ENCODE measurements at regions not wholly inside any gene's neighbourhood (a gene's known extent, or its start where the extent isn't known, plus 50 kb on each side); places are given as distances from the start of the nearest gene placed in this dataset.
"Not testable (repeated sequence)": the region's sequence is repeated elsewhere in the genome, so short reads cannot be mapped to it uniquely, and the experiment has no call there.

GRCh38 chr14:38410442-38410841, 154.5 kb upstream of the CLEC14A start:
- no peak for DNase-seq (ENCODE audit: low read depth, low spot score)

DNA sequence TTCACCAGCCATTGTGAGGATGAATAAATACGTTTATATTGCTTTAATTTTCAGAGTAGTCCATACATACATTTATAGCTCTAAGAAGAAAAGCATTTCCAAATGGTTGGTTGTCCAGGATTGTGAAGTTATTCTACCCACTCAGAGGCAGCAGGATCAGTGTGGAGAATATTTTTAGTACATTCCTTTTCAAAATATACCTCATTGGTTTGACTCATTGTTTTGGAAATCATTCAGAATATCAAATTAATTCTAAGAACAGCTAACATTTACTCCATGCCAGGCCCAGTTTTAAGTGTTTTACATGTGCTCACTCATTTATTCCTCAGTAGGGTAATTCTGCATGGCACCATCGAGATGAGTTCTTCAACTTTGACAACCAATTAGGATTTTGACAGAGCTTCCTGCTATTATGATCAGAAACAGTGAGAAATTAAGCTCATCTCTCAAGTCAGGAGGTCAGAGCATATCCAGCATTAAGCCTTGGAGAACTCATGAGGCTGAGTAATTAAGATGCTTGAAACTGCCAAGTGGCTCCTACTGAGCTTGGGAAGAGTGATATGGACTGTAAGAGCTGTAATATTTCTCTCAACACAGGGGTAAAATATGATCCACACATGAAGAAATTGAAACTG, 153.3 kb upstream of the CLEC14A start:
- DNase-seq (ENCODE audit: low read depth, low spot score): no peak

GRCh38 chr14:38405851-38406635, 150.2 kb upstream of the CLEC14A start:
- DNase-seq (ENCODE audit: low read depth, low spot score): peak; percentile 15

DNA sequence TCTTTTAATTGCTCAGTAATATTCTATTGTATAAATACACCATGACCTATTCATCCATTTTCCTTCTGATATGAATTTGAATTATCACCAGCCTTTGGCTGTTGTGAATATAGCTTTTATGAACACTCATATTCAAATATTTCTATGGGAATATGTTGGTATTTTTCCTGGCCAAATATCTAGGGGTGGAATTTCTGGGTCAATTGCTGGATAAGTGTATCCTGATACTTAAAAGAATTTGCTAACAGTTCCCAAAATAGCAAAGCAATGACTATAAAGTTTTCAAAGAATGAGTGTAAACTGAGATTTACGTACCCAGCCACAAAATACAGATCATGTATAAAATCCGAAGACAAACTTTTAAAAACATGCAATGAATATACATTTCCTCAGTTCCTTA, 148.7 kb upstream of the CLEC14A start:
- no peak for DNase-seq (ENCODE audit: low read depth, low spot score)

DNA sequence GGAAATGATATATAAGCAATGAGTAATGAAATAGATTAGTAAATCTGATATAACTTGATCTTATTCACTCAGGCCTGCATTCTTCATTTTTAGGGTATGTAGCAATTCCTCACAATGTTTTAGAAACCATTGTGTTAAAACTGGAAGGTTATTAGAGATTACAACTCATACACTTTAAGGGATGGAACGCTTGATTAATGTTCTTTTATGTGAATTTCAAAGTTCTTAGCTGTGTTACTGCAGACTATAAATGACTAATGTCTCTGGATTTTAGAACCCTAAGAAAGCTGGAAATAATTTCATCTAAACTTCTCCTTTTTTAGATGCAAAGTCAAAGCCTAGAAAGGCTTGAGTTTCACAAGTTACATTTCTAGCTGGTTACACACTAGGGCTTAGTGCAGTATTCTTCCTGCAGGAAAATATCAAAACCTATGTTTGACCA, 148.2 kb upstream of the CLEC14A start:
- no peak for DNase-seq (ENCODE audit: low read depth, low spot score)

GRCh38 chr14:38400751-38401150, 144.9 kb upstream of the CLEC14A start:
- DNase-seq (ENCODE audit: low read depth, low spot score): no peak

GRCh38 chr14:38399652-38400051, 143.8 kb upstream of the CLEC14A start:
- DNase-seq (ENCODE audit: low read depth, low spot score): no peak

DNA sequence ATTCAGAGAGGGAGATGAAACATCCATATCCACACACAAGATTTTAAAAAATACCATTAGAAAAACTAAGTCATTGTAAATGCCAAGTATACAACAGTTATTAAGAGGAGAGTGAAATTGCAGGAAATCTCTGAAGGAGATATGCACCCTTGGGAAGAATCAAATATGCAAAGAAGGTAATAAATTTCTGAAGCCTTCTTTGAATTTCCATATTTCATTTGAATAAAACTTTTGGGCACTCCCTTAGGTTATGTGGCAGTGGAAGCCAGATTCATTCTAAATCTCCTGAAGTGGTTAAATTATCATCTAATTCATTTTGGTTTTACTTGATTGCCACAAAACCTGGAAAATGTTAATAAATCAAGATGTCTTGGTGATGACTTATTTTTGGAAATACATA, 138.9 kb upstream of the CLEC14A start:
- DNase-seq (ENCODE audit: low read depth, low spot score): no peak

DNA sequence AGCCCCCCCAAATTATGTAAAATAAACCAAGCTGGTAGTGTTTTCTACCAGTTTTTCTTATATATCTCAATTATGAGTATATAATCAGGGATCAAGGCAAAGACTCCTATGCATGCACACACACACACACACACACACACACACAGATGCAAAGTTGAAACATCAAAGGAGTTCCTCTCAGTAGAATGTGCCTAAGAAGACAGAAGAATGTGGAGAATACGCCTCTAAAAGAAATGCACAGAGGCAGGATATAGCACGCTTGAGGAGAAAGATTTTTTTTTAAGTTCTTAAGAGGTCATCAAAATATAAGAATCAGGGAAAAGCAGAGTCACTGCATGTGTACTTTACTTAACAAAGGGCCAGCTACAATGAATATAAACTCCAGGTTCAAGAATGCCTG, 138.2 kb upstream of the CLEC14A start:
- no peak for DNase-seq (ENCODE audit: low read depth, low spot score)

DNA sequence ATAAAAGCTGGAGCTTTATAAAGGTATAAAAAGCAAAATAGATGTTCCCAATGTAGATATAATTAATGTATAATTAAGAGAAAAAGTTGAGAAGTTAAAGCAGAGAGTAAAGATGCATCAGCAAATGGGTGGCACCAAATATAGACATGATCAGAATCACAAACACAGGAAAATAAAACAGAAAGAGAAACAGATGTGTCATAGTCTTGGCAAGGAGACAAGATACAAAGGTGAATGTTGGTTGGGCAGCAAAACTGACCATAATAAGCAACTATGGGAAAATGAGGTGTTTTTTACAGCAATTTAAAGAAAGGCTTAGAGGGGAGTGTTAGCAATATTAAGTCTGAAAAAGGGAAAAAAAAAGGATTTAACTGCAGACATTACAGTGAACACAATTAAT, 135.4 kb upstream of the CLEC14A start:
- no peak for DNase-seq (ENCODE audit: low read depth, low spot score)

GRCh38 chr14:38389681-38390080, 133.8 kb upstream of the CLEC14A start:
- no peak for DNase-seq (ENCODE audit: low read depth, low spot score)

DNA sequence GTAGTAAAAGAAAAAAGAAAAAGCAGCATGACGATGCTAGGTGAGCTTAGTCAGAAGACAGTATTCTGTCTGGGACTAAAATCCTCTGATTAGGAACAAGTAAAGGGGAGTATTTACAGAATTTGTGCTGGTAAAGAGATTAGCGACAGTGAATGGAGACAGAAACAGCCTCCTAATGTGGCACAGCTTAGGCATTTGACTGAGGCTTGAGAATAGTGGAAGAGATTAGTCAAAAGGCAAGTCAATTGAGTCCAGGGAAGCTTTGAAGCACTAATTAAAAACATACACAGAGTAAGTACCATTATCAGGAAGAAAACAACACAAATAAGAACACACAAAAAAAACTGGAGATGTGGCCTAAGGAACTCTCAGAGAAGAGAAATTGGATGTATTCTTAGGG, 131.9 kb upstream of the CLEC14A start:
- DNase-seq (ENCODE audit: low read depth, low spot score): no peak

DNA sequence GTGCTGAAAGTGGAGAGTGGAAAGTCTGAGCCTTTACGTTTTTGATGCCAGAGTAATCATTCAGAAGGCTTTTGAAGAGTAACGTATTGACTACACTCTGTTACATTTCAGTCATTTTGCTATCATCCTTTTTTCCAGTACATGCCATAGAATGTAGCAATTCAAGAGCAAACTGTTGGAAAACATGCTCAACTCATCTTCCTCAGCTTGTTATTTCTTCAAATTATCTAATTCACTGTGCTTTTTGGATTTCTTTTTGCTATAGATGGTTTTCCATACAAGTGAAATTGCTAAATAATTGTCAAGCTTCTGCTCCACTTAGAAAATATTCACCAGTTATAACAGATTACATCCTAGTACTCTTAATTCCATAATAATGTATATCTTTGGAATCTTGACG, 129.9 kb upstream of the CLEC14A start:
- no peak for DNase-seq (ENCODE audit: low read depth, low spot score)

GRCh38 chr14:38385343-38385742, 129.4 kb upstream of the CLEC14A start:
- DNase-seq (ENCODE audit: low read depth, low spot score): no peak

- DNase-seq (ENCODE audit: low read depth, low spot score): no peak
Observed at GRCh38 chr14:38384741-38385140, 128.8 kb upstream of the CLEC14A start.

DNA sequence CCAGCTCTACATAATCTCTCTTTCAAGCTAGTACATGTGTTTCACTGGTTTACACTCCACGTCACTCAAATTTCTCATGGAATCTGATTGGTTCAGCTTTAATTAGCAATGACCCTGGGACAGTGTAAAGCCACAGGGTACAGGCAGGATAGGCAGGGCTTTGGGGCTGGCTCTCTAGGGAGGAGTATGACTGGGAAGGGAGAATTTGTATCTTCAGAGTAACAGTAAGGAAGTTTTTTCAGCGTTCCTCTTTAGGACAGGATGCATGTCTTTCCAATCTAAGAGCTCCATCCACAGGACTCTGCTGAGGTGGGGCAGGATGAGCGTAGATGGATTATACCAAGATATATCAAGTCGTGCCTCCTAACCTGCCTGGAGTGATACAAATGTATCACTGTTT, 112.0 kb upstream of the CLEC14A start:
- DNase-seq (ENCODE audit: low read depth, low spot score): no peak

DNA sequence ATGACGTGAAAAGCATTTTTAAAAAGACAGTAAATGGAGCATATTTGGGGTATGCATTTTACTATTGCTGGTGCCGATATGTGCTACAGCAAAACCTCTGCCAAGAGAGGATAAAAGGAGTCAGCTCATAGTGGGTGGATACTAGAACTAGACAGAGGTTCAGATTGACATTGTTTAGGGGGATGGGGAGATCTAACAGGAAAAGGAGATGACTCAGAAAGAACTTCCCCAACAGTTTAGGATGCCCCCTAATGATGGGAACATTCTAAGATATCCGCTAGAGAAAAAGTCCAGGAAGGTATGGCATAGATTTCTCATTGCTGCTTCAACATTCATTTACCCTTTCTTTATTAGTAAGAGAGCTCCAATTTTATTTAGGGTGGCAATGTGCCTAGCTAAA, 110.5 kb upstream of the CLEC14A start:
- DNase-seq (ENCODE audit: low read depth, low spot score): no peak

GRCh38 chr14:38363217-38363616, 107.3 kb upstream of the CLEC14A start:
- no peak for DNase-seq (ENCODE audit: low read depth, low spot score)

DNA sequence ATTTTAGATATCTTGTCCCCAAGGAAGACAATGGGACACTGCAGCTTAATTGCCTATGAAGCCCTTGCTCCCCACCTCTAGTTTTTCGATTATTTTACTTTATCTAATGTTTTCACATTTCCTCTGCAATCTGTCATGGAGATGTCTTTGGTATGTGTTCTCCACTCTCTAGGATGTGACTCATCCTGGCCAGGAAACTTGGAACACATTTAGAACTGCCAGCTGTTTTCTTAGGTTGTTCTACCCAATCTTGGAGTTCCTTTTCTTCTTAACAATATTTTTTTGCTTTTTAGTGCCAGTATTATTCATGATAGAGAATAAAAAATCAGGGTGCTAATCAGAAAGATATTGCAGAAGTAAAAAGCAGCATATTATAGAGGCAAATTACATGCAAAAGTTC, 101.7 kb upstream of the CLEC14A start:
- no peak for DNase-seq (ENCODE audit: low read depth, low spot score)

GRCh38 chr14:38355473-38355872, 99.6 kb upstream of the CLEC14A start:
- not testable (repeated sequence) for DNase-seq (ENCODE audit: low read depth, low spot score)

- DNase-seq (ENCODE audit: low read depth, low spot score): no peak
Observed at GRCh38 chr14:38350102-38350501, 94.2 kb upstream of the CLEC14A start.

GRCh38 chr14:38342803-38343202, 86.9 kb upstream of the CLEC14A start:
- DNase-seq (ENCODE audit: low read depth, low spot score): no peak

DNA sequence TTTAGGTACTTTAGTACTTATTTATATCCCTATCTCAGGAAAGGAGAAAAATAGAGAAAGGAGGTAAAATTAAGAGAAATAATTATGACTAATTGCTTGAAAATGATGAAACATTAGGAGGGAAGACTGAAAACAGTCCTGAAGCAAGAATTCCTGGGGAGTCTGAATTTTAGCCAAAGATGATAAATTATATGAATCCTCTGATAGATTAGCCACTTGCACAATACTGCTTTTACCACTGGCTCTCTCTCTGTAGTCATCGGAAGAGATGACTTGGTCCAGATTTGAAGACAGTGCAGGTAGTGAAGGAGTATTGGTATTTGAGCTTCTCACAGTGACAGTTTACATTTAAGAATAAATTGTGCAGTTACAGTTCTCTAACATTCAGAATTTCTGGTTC, 83.8 kb upstream of the CLEC14A start:
- no peak for DNase-seq (ENCODE audit: low read depth, low spot score)

Data from ELF-1 (cell line).